IMR-90 (cell line): ENCODE measurements at regions not wholly inside any gene's neighbourhood (a gene's known extent, or its start where the extent isn't known, plus 50 kb on each side); places are given as distances from the start of the nearest gene placed in this dataset.

Experiments used
- ATAC-seq: fragments of 200-7000 bp; cut with Tn5 transposase; 2 replicates; pipeline ENCODE4 v1.9.1; 2020; ENCODE audit warnings: low read depth, mild to moderate bottlenecking, moderate library complexity
- BruUV-seq: library from RNA; stranded (reverse); fragments of 400-500 nt; replicated peaks from 2 replicates; lab custom pipeline; 2021; lab: Mats Ljungman, UMichigan
- CTCF ChIA-PET: fragments of 300-600 bp; formaldehyde crosslinking; extraction: SDS; loops from one replicate; lab custom pipeline; 2021; ENCODE audit warnings: antibody characterized with exemption; lab: Yijun Ruan, JAX
- POLR2A ChIA-PET: fragments of 300-600 bp; sonication (Branson Sonifier 250); formaldehyde crosslinking; loops from one replicate; lab custom pipeline; 2022; ENCODE audit warnings: antibody characterized with exemption; ENCODE audit not compliant: unreplicated experiment; lab: Charles Lee
- DNase-seq: peaks from one replicate; pipeline ENCODE4 v3.0.0; 2013
- H2AFZ ChIP-seq: replicated peaks from 2 replicates; pipeline ENCODE3; 2013; ENCODE audit warnings: low read length, mild to moderate bottlenecking; ENCODE audit not compliant: poor library complexity
- H2AK5ac ChIP-seq: 2 replicates; pipeline ENCODE4 v1.6.1; 2013; ENCODE audit warnings: low read depth, low read length, inconsistent platforms
- H2AK9ac ChIP-seq: replicated peaks from 2 replicates; pipeline ENCODE3; 2013; ENCODE audit warnings: mild to moderate bottlenecking, low read depth, low read length, moderate library complexity; ENCODE audit not compliant: poor library complexity
- H2BK120ac ChIP-seq: 2 replicates; pipeline ENCODE4 v1.6.1; 2013; ENCODE audit warnings: low read depth, low read length, inconsistent platforms
- H2BK15ac ChIP-seq: 3 replicates; pipeline ENCODE4 v1.6.1; 2013; ENCODE audit warnings: low read depth, low read length, inconsistent platforms
- H2BK20ac ChIP-seq: 2 replicates; pipeline ENCODE4 v1.6.1; 2013; ENCODE audit warnings: low read depth, mild to moderate bottlenecking, inconsistent platforms, low read length, moderate library complexity
- H2BK5ac ChIP-seq: 2 replicates; pipeline ENCODE4 v1.6.1; 2013; ENCODE audit warnings: mild to moderate bottlenecking, low read depth, low read length, inconsistent platforms; ENCODE audit not compliant: poor library complexity, severe bottlenecking
- H3K14ac ChIP-seq: replicated peaks from 2 replicates; pipeline ENCODE4 v1.6.1; 2013; ENCODE audit warnings: low read depth, low read length, inconsistent platforms
- H3K18ac ChIP-seq: 2 replicates; pipeline ENCODE4 v1.6.1; 2013; ENCODE audit warnings: low read depth, low read length, control low read depth
- H3K23ac ChIP-seq: 2 replicates; pipeline ENCODE4 v1.6.1; 2013; ENCODE audit warnings: low read depth, low read length, inconsistent platforms
- H3K27ac ChIP-seq: 2 replicates; pipeline ENCODE4 v1.5.1; 2013; ENCODE audit warnings: mild to moderate bottlenecking, control low read depth, low read length; ENCODE audit not compliant: insufficient read depth
- H3K27me3 ChIP-seq: 2 replicates; pipeline ENCODE4 v1.6.1; 2013; ENCODE audit warnings: low read length; ENCODE audit not compliant: control insufficient read depth, insufficient read depth
- H3K36me3 ChIP-seq: 2 replicates; pipeline ENCODE4 v1.6.1; 2013; ENCODE audit warnings: low read length, mixed read lengths; ENCODE audit not compliant: control insufficient read depth, insufficient read depth
- H3K4ac ChIP-seq: 2 replicates; pipeline ENCODE4 v1.6.1; 2013; ENCODE audit warnings: low read depth, low read length, inconsistent platforms
- H3K4me1 ChIP-seq: 2 replicates; pipeline ENCODE4 v1.6.1; 2013; ENCODE audit warnings: low read length, mixed read lengths; ENCODE audit not compliant: control insufficient read depth, insufficient read depth
- H3K4me2 ChIP-seq: 2 replicates; pipeline ENCODE4 v1.6.1; 2013; ENCODE audit warnings: low read depth, mild to moderate bottlenecking, control low read depth, low read length, moderate library complexity
- H3K4me3 ChIP-seq: 2 replicates; pipeline ENCODE4 v1.5.1; 2013; ENCODE audit warnings: low read depth, mild to moderate bottlenecking, control low read depth, low read length, moderate library complexity; ENCODE audit not compliant: insufficient read depth
- H3K56ac ChIP-seq: 2 replicates; pipeline ENCODE4 v1.6.1; 2013; ENCODE audit warnings: low read length, inconsistent platforms; ENCODE audit not compliant: insufficient read depth; ENCODE audit errors: extremely low read depth
- H3K79me1 ChIP-seq, 2 experiments: 2 replicates each; pipeline ENCODE4 v1.6.1; 2013; ENCODE audit warnings: low read length in 2 of 2, inconsistent platforms in 1 of 2, low read depth in 1 of 2
- H3K9ac ChIP-seq: 2 replicates; pipeline ENCODE4 v1.6.1; 2013; ENCODE audit warnings: low read depth, low read length, control low read depth
- H3K9me1 ChIP-seq: 2 replicates; pipeline ENCODE4 v1.6.1; 2013; ENCODE audit warnings: low read length, inconsistent platforms; ENCODE audit not compliant: insufficient read depth
- H3K9me3 ChIP-seq: 2 replicates; pipeline ENCODE4 v1.6.1; 2013; ENCODE audit warnings: low read length; ENCODE audit not compliant: control insufficient read depth, insufficient read depth
- H4K20me1 ChIP-seq: 2 replicates; pipeline ENCODE4 v1.6.1; 2013; ENCODE audit warnings: low read length, inconsistent platforms; ENCODE audit not compliant: insufficient read depth
- H4K5ac ChIP-seq: 2 replicates; pipeline ENCODE4 v1.6.1; 2013; ENCODE audit warnings: mild to moderate bottlenecking, low read depth, low read length, control low read depth
- H4K8ac ChIP-seq, 2 experiments: 2 replicates each; pipeline ENCODE4 v1.6.1; 2013; ENCODE audit warnings: low read depth in 2 of 2, low read length in 2 of 2, control low read depth in 1 of 2, inconsistent platforms in 1 of 2
- H4K91ac ChIP-seq: 2 replicates; pipeline ENCODE4 v1.6.1; 2013; ENCODE audit warnings: low read depth, low read length, inconsistent platforms; ENCODE audit not compliant: insufficient read depth
- MAFK ChIP-seq: IDR thresholded peaks from 2 replicates; pipeline ENCODE4 v1.6.1; 2012; ENCODE audit warnings: low read depth, low read length, improper control_type of control experiment
- WGBS, 2 experiments: methylation state at CpG; one replicate each; pipeline versions ENCODE4 v1.1.5 to v1.1.7; 2013; ENCODE audit warnings: missing lambda C conversion rate in 2 of 2; ENCODE audit not compliant: insufficient read length in 1 of 2; ENCODE audit errors: extremely low coverage in 2 of 2; 5-methylcytosine and 5-hydroxymethylcytosine counted together
- dilution Hi-C: fragments of 300-500 bp; cut with HindIII; formaldehyde crosslinking; loops from one replicate; pipeline ENCODE4 v1.14.3; 2018; ENCODE audit warnings: low sequenced_read_pairs; ENCODE audit not compliant: unreplicated experiment
- in situ Hi-C: fragments of 300-500 bp; cut with MboI; formaldehyde crosslinking; loops from 3 replicates; pipeline ENCODE4 v1.14.3; 2019; ENCODE audit warnings: low sequenced_read_pairs, inconsistent platforms, mixed read lengths
- intact Hi-C: fragments of 100-400 bp; cut with micrococcal nuclease; formaldehyde crosslinking; loops from 2 replicates; pipeline ENCODE4 v1.10.0; 2022

DNA sequence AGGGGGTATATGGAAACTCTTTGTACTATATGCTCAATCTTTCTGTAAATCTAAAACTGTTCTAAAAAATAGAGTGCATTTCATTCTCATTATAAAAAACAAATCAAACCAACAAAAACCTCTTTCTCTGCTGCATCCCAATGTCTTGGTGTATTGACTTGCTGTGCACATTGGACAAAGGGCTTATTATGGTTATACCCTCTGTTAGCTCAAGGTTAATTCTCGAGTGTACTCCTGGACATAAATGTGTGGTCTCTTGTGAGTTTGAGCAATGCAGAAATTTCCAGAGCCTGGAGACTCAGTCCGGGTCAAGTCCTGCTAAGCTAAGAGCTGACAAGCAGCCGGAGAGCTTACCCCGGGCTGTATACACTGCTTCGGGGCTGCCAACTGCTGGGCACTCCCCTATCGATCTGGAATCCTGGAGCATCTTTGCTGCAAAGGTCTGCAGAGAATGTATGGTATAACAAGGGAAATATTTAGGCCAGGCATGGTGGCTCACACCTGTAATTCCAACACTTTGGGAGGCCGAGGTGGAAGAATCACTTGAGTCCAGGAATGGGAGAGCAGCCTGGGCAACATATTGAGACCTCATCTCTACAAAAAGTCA is 66.2 kb upstream of the BRD7 start:
- H2BK20ac ChIP-seq, result no peak overlapping the region
- no peak overlapping the region for H3K14ac ChIP-seq
- H3K36me3 ChIP-seq, result no peaks in the 10 kb centered on the region
- no peaks in the 10 kb centered on the region for H4K20me1 ChIP-seq
- H3K4me2 ChIP-seq, result no peak overlapping the region
- no peak overlapping the region for H3K9ac ChIP-seq
- H3K79me1 ChIP-seq, result no peaks in the 10 kb centered on the region
- dilution Hi-C loops (no loop called here), intact Hi-C loops (no loop called here), in situ Hi-C loops (no loop called here)
- H3K27ac ChIP-seq, result no peak overlapping the region
- no peak overlapping the region for H3K4me3 ChIP-seq
- H2AK5ac ChIP-seq, result no peak overlapping the region
- CTCF ChIA-PET, result no interaction called here
- H4K5ac ChIP-seq, result no peak overlapping the region
- H4K8ac ChIP-seq, result no peak overlapping the region
- no peaks in the 10 kb centered on the region for H3K9me1 ChIP-seq
- H2BK15ac ChIP-seq, result no peak overlapping the region
- no peak overlapping the region for H2BK120ac ChIP-seq
- H2AFZ ChIP-seq, result no peak overlapping the region
- no peak for TF ChIP-seq MAFK
- no TSS peak for BruUV-seq
- POLR2A ChIA-PET, result no interaction called here
- H2BK5ac ChIP-seq, result no peak overlapping the region
- H3K9me3 ChIP-seq, result no peaks in the 10 kb centered on the region
- H4K91ac ChIP-seq, result no peak overlapping the region
- H3K4me1 ChIP-seq, result no peaks in the 10 kb centered on the region
- H3K23ac ChIP-seq, result no peak overlapping the region
- ATAC-seq (no peak), DNase-seq (no peak)
- H3K27me3 ChIP-seq, result no peaks in the 10 kb centered on the region; the same call in 1 of the 2 replicates
- no peak overlapping the region for H3K56ac ChIP-seq
- no peak overlapping the region for H3K4ac ChIP-seq
- H3K18ac ChIP-seq, result no peak overlapping the region
- WGBS, 2 experiments, result no CpG with 5 or more reads among the region's 7 CpGs
- no peak overlapping the region for H2AK9ac ChIP-seq
